SH-SY5Y (cell line): ENCODE measurements at regions not wholly inside any gene's neighbourhood (a gene's known extent, or its start where the extent isn't known, plus 50 kb on each side); places are given as distances from the start of the nearest gene placed in this dataset.

Experiments used
- GATA2 ChIP-seq: IDR thresholded peaks from 2 replicates; pipeline ENCODE4 v1.6.1; 2011; ENCODE audit warnings: mild to moderate bottlenecking, low read depth, low read length
- GATA3 ChIP-seq: IDR thresholded peaks from 2 replicates; pipeline ENCODE4 v1.6.1; 2011; ENCODE audit warnings: low read depth, mild to moderate bottlenecking, low read length, moderate library complexity

GRCh38 chr20:48278961-48279481 is 493.7 kb upstream of the SULF2 start:
- no peak for TF ChIP-seq GATA2
- no peak for TF ChIP-seq GATA3
